PC-3 (cell line): ENCODE measurements at regions not wholly inside any gene's neighbourhood (a gene's known extent, or its start where the extent isn't known, plus 50 kb on each side); places are given as distances from the start of the nearest gene placed in this dataset.
A peak's percentile ranks its signal among the peaks of the same experiment; 100 is the strongest.

ENCODE experiments used
- ATAC-seq: fragments of 200-7000 bp; cut with Tn5 transposase; 2 replicates; pipeline ENCODE4 v1.9.1; 2020; ENCODE audit warnings: mild to moderate bottlenecking, moderate library complexity
- BruUV-seq: library from RNA; stranded (reverse); fragments of 400-500 nt; replicated peaks from 2 replicates; lab custom pipeline; 2021; lab: Mats Ljungman, UMichigan
- CTCF ChIA-PET: fragments of 300-600 bp; sonication (Branson Sonifier 250); formaldehyde crosslinking; loops from one replicate; lab custom pipeline; 2022; ENCODE audit warnings: antibody characterized with exemption; lab: Charles Lee
- POLR2A ChIA-PET: fragments of 300-600 bp; sonication (Branson Sonifier 250); formaldehyde crosslinking; loops from one replicate; lab custom pipeline; 2022; ENCODE audit warnings: antibody characterized with exemption; ENCODE audit not compliant: unreplicated experiment; lab: Charles Lee
- DNase-seq: peaks from one replicate; pipeline ENCODE4 v3.0.0-alpha.2; 2015
- H2AFZ ChIP-seq: fragments of 300-600 bp; sonication (generic); 2 replicates; pipeline ENCODE4 v1.6.0; 2016; ENCODE audit warnings: antibody characterized with exemption, low read length
- H3F3A ChIP-seq: fragments of 300-600 bp; sonication (generic); one replicate; pipeline ENCODE4 v1.6.0; 2017; ENCODE audit warnings: antibody characterized with exemption, low read length, control low read depth, mild to moderate bottlenecking; ENCODE audit not compliant: unreplicated experiment
- H3K27ac ChIP-seq: fragments of 300-600 bp; sonication (generic); 2 replicates; pipeline ENCODE4 v1.5.1; 2016; ENCODE audit warnings: mild to moderate bottlenecking, low read length
- H3K27me3 ChIP-seq: fragments of 300-600 bp; sonication (generic); 2 replicates; pipeline ENCODE4 v1.6.1; 2016; ENCODE audit warnings: low read length, mixed read lengths
- H3K36me3 ChIP-seq: fragments of 300-600 bp; sonication (generic); 2 replicates; pipeline ENCODE4 v1.6.1; 2016; ENCODE audit warnings: low read depth, mixed run types, low read length, mixed read lengths
- H3K4me1 ChIP-seq: fragments of 300-600 bp; sonication (generic); 2 replicates; pipeline ENCODE4 v1.5.1; 2016; ENCODE audit warnings: low read length; ENCODE audit not compliant: insufficient read depth
- H3K4me2 ChIP-seq: fragments of 300-600 bp; sonication (generic); 2 replicates; pipeline ENCODE4 v1.6.0; 2016; ENCODE audit warnings: low read length
- H3K4me3 ChIP-seq: fragments of 300-600 bp; sonication (generic); 2 replicates; pipeline ENCODE4 v1.5.1; 2016; ENCODE audit warnings: mild to moderate bottlenecking, low read length, mixed read lengths
- H3K79me2 ChIP-seq: fragments of 300-600 bp; sonication (generic); 2 replicates; pipeline ENCODE4 v1.6.1; 2017; ENCODE audit warnings: low read length, mixed read lengths
- H3K9ac ChIP-seq: fragments of 300-600 bp; sonication (generic); 2 replicates; pipeline ENCODE4 v1.6.0; 2016; ENCODE audit warnings: mild to moderate bottlenecking, low read length
- H3K9me2 ChIP-seq: fragments of 300-600 bp; sonication (generic); replicated peaks from 2 replicates; pipeline ENCODE4 v1.6.1; 2016; ENCODE audit warnings: mixed run types, low read length, mixed read lengths
- H3K9me3 ChIP-seq: fragments of 300-600 bp; sonication (generic); 2 replicates; pipeline ENCODE4 v1.6.1; 2016; ENCODE audit warnings: low read length, mixed read lengths
- H4K20me1 ChIP-seq: fragments of 300-600 bp; sonication (generic); 2 replicates; pipeline ENCODE4 v1.6.1; 2016; ENCODE audit warnings: low read length, mixed read lengths
- CTCF ChIP-seq: fragments of 300-600 bp; sonication (generic); conservative IDR thresholded peaks from 2 replicates; pipeline ENCODE4 v1.5.1; 2017; ENCODE audit warnings: antibody characterized with exemption, low read depth, mild to moderate bottlenecking, low read length
- EZH2 ChIP-seq: fragments of 300-600 bp; sonication (generic); IDR thresholded peaks from one replicate; pipeline ENCODE4 v1.6.1; 2017; ENCODE audit warnings: antibody characterized with exemption, mild to moderate bottlenecking, low read length; ENCODE audit not compliant: unreplicated experiment
- EZH2phosphoT487 ChIP-seq: fragments of 300-600 bp; sonication (generic); IDR thresholded peaks from 2 replicates; pipeline ENCODE4 v1.6.1; 2018; ENCODE audit warnings: mild to moderate bottlenecking, antibody characterized with exemption, low read length, borderline replicate concordance
- intact Hi-C: fragments of 100-400 bp; cut with micrococcal nuclease; formaldehyde crosslinking; loops from 2 replicates; pipeline ENCODE4 v1.9.0; 2023

- Histone ChIP-seq H3F3A (no peaks in the 10 kb centered on the region), H2AFZ (no peak overlapping the region), H3K27ac (no peak overlapping the region), H3K9me2 (no peaks in the 10 kb centered on the region), H4K20me1 (no peaks in the 10 kb centered on the region), H3K36me3 (no peaks in the 10 kb centered on the region), H3K4me1 (no peaks in the 10 kb centered on the region), H3K9me3 (no peaks in the 10 kb centered on the region), H3K9ac (no peak overlapping the region), H3K79me2 (no peaks in the 10 kb centered on the region), H3K27me3 (no peaks in the 10 kb centered on the region), H3K4me3 (no peak overlapping the region), H3K4me2 (no peak overlapping the region)
- no peak for ATAC-seq
- no peak for DNase-seq
- TF ChIP-seq EZH2phosphoT487, result no peak
- no peak for TF ChIP-seq EZH2
- TF ChIP-seq CTCF, result no peak
- POLR2A ChIA-PET, result no interaction called here
- no TSS peak for BruUV-seq
- CTCF ChIA-PET, result no interaction called here
- intact Hi-C loops, result no loop called here
Measured at GRCh38 chr10:91713461-91714072, 80.7 kb upstream of the PPP1R3C start.

GRCh38 chr10:91711885-91712680 is 79.2 kb upstream of the PPP1R3C start:
- Histone ChIP-seq H3K79me2 (no peaks in the 10 kb centered on the region), H3K9me2 (no peaks in the 10 kb centered on the region), H3K27me3 (no peaks in the 10 kb centered on the region), H3K36me3 (no peaks in the 10 kb centered on the region), H3K4me2 (no peak overlapping the region), H3K9ac (no peak overlapping the region), H3K9me3 (no peaks in the 10 kb centered on the region), H4K20me1 (no peaks in the 10 kb centered on the region), H3K27ac (no peak overlapping the region), H2AFZ (no peak overlapping the region), H3F3A (no peaks in the 10 kb centered on the region), H3K4me3 (no peak overlapping the region), H3K4me1 (no peaks in the 10 kb centered on the region)
- ChIA-PET POLR2A (no interaction called here), CTCF (no interaction called here)
- intact Hi-C loops, result no loop called here
- BruUV-seq, result no TSS peak
- no peak for TF ChIP-seq EZH2
- TF ChIP-seq EZH2phosphoT487, result no peak
- TF ChIP-seq CTCF, result no peak
- DNase-seq (no peak), ATAC-seq (no peak)

GRCh38 chr10:91709394-91709798 is 76.5 kb upstream of the PPP1R3C start:
- H3K79me2 ChIP-seq, result no peaks in the 10 kb centered on the region
- no peaks in the 10 kb centered on the region for H3K9me2 ChIP-seq
- no peaks in the 10 kb centered on the region for H3K36me3 ChIP-seq
- ATAC-seq, result peak; percentile 57; the same call in 1 of the 2 replicates
- no peak overlapping the region for H3K4me2 ChIP-seq
- H3K27me3 ChIP-seq, result no peaks in the 10 kb centered on the region
- no peak for TF ChIP-seq EZH2phosphoT487
- TF ChIP-seq CTCF, result no peak
- no peak for TF ChIP-seq EZH2
- peak; percentile 14 for DNase-seq
- no peaks in the 10 kb centered on the region for H3F3A ChIP-seq
- ChIA-PET CTCF (interaction anchor here (0.5 kb wide), 1 partner anchor 36 kb away, joined by 17 read pairs; no protein-coding TSS in a partner anchor), POLR2A (no interaction called here)
- no peaks in the 10 kb centered on the region for H4K20me1 ChIP-seq
- H3K9ac ChIP-seq, result no peak overlapping the region
- H3K9me3 ChIP-seq, result no peaks in the 10 kb centered on the region
- no peak overlapping the region for H3K4me3 ChIP-seq
- intact Hi-C loops, result no loop called here
- H3K27ac ChIP-seq, result no peak overlapping the region
- no peak overlapping the region for H2AFZ ChIP-seq
- BruUV-seq, result no TSS peak
- H3K4me1 ChIP-seq, result no peaks in the 10 kb centered on the region
